Globus pallidus (tissue), 1 donor: ENCODE measurements at regions not wholly inside any gene's neighbourhood (a gene's known extent, or its start where the extent isn't known, plus 50 kb on each side); places are given as distances from the start of the nearest gene placed in this dataset.
"Not testable (repeated sequence)": the region's sequence is repeated elsewhere in the genome, so short reads cannot be mapped to it uniquely, and the experiment has no call there.

Experiments used
- DNase-seq: peaks from one replicate; pipeline ENCODE4 v3.0.0-alpha.2; 2015; ENCODE audit warnings: low spot score

- DNase-seq = no peak
Observed at GRCh38 chr12:72865921-72866320, 593.8 kb downstream of the TRHDE start.

DNA sequence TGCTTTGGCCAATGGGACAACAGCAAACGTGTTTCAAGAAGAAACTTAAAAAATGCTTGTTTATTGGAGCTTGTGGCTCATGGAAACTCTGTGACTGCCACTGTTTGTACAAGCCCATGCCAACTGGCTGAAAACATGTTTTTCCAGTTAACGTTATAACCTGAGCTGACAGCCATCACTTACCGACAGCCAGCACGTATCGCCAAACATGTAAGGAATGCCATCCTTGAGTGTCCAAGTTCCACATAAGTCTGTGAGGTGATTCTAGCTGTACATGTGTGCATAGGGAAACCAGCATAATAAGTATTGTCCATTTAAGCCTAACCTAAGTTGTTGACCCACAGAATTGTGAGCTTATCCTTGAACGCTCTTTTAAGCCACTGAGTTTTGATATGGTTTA, 596.9 kb downstream of the TRHDE start:
- DNase-seq = no peak

DNA sequence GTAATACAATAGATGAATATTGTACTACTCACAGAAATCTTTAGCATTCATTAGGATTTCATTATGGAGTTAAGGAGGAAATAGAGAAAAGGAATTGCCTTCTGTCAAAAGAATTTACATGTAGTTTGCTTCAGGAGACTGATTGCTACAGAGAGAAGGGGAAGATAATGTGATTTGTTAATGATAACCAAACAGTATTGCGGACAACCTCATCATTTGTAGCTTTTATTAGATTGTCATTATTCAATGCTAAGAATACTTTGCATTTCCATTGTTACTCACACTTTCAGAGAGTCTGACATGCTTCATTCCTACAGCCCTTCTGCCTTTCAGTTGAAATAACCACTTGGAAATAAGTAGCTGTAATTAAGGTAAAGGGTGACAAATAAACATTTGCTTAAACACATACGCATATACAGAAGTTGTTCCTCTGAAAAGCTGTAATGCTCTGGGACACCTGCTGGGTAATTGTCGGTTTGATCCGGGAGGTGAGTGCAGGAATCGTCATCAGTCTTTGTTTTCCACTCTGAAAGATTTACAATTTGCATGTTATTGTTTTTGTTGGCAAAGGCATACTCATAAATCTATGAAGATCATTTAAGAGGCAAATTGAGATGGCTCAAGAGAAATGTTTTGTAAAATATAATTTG, 600.2 kb downstream of the TRHDE start:
- DNase-seq = no peak

GRCh38 chr12:72872996-72873395, 600.8 kb downstream of the TRHDE start:
- DNase-seq = no peak

- no peak for DNase-seq
Observed at GRCh38 chr12:72876092-72876491, 603.9 kb downstream of the TRHDE start.

- no peak for DNase-seq
Observed at GRCh38 chr12:72888693-72889092, 616.5 kb downstream of the TRHDE start.

GRCh38 chr12:72889791-72890190, 617.6 kb downstream of the TRHDE start:
- no peak for DNase-seq

- no peak for DNase-seq
Observed at GRCh38 chr12:72901685-72902084, 629.5 kb downstream of the TRHDE start.

DNA sequence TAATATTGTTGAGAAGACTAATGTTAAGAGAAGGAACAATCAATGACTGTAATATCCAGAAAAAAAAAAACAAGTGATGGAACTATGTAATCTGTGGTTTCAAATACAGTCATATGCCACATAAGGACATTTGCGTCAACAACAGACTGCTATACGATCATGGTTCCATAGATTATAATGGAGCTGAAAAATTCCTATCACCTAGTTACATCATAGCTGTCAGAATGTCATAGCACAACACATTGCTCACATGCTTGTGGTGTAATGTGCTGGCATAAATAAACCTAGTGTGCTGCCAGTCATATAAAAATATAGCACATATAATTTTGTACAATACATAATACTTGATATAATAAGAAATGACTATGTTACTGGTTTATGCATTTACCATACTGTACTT, 653.5 kb downstream of the TRHDE start:
- no peak for DNase-seq

DNA sequence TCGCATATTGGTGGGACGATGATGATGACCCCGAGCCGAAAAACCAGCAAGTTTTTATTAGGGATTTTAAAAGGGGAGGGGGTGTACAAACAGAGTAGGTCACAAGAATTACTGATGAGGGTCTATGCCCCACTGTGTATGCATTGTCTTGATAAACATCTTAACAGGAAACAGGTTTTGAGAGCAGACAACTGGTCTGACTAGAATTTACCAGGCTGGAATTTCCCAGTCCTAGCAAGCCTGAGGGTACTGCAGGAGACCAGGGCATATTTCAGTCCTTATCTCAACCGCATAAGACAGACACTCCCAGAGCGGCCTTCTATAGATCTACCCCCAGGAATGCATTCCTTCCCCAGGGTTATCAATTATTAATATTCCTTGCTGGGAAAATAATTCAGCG, 659.7 kb downstream of the TRHDE start:
- not testable (repeated sequence) for DNase-seq

DNA sequence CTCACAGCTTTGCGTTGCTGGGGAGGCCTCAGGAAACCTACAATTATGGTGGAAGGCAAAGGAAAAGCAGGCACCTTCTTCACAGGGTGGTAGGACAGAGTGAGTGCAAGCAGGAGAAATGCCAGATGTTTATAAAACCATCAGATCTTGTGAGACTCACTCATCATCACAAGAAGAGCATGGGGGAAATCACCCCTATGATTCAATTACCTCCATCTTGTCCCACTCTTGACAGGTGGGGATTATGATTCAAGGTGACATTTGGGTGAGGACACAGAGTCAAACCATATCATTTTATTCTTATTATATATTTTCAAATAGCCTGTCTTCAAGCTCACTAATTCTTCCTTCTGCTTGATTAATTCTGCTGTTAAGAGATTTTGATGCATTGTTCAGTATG, 665.3 kb downstream of the TRHDE start:
- no peak for DNase-seq

- DNase-seq = no peak
Observed at GRCh38 chr12:72957454-72957853, 685.3 kb downstream of the TRHDE start.

DNA sequence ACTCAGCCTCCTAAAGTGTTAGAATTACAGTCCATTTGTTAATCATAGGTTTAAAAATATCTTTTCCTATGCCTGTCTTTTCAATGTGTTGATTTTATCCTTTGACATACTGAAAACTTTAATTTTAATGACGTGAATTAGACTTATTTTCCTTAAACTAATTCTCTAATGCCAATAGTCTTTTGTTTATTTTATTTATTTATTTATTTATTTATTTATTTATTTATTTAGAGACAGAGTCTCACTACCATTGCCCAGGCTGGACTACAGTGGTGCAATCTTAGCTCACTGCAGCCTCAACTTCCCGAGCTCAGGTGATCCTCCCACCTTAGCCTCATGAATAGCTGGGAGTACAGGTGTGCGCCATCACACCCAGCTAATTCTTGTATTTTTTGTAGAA, 694.5 kb downstream of the TRHDE start:
- DNase-seq = no peak

DNA sequence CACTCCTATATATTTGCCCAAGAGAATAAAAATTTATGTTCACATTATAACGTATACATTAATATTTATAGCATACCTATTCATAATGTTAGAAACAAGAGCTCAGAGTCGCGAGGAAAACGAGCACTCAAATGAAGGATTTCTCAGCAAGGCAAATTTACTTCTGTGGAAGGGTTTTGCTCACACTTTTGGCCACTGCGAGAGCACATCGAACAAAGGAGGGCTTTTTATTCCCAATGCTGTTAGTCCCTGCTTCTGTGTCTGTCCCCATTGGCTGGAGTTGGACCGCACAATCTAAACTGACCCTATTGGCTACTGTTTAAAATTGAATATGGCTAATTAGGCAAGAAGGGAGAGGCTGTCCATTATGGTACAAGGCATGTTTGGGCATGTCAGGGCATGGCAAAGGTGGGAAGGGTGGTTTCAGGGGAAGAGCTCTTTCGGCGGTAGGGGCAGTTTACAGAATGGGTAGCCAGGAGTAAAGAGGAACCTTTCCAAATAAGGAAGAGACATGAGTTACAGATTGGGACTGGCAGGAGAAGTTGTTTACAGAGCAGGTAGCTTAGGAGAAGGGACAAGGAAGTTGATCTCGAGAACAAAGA, 702.9 kb downstream of the TRHDE start:
- no peak for DNase-seq

DNA sequence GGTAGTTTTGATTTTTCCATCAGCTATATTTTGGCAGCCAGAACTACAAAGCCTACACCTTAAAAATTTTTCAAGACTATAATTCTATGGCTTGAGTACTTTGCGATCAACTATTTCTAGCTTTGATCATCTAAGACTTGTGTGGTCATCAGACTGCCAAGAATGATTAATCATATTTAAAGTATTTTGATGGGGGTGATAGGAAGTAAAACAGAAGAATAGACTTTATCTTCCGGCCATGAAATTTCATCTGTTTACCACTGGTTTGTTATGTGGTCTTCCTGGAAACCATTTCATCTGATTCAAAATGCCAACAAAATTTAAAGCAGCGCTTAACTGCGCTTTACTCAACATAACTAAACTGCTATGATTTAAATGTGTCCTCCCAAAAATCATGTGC, 706.8 kb downstream of the TRHDE start:
- DNase-seq = no peak

GRCh38 chr12:72982356-72982755, 710.2 kb downstream of the TRHDE start:
- no peak for DNase-seq

DNA sequence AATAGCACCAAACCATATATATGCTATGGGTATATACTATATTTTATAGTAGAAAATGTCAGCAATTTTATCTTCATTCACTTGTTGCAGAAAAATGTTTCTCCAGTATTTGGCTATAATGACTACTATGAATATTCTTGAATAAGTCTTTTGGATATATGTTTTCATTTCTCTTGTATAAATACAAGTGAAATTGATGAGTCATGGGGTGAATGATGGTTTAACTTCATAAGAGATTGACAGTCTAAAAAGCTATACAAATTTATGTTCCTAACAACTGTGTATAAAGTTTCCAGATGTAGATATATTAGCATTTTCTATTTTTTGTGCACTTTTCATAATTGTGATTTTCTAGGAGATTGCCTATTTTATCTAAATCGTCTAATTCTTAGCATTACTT, 714.8 kb downstream of the TRHDE start:
- no peak for DNase-seq

DNA sequence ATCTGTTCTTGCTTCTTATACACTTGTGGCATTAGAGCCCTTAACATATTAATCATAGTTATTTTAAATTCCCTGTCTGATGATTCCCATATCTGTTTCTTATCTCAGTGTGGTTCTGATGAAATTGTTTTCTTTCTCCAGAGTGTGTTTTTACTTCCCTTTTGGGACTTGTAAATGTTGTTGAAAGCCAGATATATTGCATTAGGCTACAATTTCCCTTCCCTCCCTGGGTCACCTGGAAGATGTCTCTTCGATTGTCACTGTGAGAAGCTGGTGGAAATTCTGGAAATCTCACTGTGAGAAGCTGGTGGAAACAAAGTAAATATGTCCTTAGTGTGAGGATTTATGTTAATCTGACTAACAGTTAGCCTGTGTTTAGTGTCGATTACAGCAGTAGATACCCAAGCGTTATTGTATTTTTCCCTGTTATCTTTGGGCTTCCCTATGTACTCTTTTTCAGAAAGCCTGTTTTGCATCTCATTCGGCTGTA, 717.3 kb downstream of the TRHDE start:
- DNase-seq = no peak

GRCh38 chr12:72995029-72995428, 722.9 kb downstream of the TRHDE start:
- DNase-seq = not testable (repeated sequence)

DNA sequence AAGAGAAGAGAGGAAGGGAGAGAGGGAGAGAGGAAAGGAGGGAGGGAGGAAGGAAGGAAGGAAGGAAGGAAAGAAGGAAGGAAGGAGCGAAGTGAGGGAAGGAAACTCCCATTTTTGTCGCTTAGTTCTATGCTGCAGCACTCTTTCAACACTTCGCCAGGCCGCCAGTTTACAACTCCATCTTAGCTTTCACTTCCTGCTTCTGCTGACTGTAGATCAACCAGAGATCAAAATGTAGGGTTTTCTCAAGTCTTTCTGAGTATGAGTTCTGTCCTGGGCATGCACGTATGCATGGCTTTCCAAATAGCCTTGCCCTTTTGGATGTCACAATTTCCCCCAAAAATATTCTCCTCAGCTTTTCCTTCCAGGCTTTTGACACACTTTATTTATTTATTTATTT, 723.4 kb downstream of the TRHDE start:
- DNase-seq = no peak

- DNase-seq = not testable (repeated sequence)
Observed at GRCh38 chr12:73001806-73002205, 729.6 kb downstream of the TRHDE start.

- not testable (repeated sequence) for DNase-seq
Observed at GRCh38 chr12:73002504-73002903, 730.3 kb downstream of the TRHDE start.

DNA sequence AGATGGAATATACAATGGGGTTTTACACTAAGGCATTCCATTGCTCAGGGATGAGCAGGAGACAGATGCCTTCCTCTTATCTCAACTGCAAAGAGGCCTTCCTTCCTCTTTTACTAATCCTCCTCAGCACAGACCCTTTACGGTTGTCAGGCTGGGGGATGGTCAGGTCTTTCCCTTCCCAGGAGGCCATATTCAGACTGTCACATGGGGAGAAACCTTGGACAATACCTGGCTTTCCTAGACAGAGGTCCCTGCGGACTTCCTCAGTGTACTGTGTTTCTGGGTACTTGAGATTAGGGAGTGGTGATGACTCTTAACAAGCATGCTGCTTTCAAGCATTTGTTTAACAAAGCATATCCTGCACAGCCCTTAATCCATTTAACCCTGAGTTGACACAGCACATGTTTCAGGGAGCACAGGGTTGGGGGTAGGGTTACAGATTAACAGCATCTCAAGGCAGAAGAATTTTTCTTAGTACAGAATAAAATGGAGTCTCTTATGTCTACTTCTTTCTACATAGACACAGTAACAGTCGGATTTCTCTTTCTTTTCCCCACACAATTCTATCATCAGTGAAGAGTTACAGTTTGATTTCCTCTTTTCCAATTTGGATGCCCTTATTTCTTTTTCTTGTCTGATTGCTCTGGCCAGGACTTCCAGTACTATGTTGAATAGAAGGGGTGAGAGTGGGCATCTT, 737.1 kb downstream of the TRHDE start:
- DNase-seq = not testable (repeated sequence)
